HG03442 (cell line): ENCODE measurements at regions not wholly inside any gene's neighbourhood (a gene's known extent, or its start where the extent isn't known, plus 50 kb on each side); places are given as distances from the start of the nearest gene placed in this dataset.

Source experiments
- ATAC-seq: cut with Tn5 transposase; IDR thresholded peaks from one replicate; pipeline ENCODE4 v1.9.1; 2021; ENCODE audit warnings: mild to moderate bottlenecking, moderate library complexity; ENCODE audit not compliant: unreplicated experiment

- no peak for ATAC-seq
These were observed 68.0 kb upstream of the CLINT1 start for GRCh38 chr5:157926977-157927376.

DNA sequence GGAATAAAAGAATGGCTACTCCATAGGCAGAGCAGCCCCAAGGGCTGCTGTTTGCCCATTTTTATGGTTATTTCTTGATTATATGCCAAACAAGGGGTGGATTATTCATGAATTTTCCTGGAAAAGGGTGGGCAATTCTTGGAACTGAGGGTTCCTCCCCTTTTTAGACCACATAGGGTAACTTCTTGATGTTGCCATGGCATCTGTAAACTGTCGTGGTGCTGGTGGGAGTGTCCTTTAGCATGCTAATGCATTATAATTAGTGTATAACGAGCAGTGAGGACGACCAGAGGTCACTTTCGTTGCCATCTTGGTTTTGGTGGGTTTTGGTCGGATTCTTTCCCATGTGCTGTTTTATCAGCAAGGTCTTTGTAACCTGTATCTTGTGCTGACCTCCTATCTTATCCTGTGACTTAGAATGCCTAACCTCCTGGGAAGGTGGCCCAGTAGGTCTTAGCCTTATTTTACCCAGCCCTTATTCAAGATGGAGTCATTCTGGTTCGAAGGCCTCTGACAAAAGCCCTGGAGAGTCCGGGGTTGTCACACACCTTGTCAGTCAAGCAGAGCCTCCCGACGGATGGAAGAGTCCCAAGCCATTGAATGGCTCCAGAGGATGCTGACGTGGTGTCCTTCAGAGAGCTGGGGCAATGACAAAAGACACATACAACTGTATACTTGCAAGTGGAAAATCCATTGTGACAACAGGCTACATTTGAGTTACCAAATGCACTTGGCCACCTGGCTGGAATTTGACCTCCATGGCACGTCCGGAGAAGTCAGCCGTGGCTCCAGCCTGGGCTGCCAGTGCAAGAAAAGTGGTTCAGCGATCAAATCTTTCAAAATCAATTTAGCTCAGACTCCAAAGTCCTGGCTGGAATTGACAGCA is 67.1 kb upstream of the CLINT1 start:
- ATAC-seq = no peak

- ATAC-seq = no peak
These were observed 66.2 kb upstream of the CLINT1 start for GRCh38 chr5:157924931-157925729.

DNA sequence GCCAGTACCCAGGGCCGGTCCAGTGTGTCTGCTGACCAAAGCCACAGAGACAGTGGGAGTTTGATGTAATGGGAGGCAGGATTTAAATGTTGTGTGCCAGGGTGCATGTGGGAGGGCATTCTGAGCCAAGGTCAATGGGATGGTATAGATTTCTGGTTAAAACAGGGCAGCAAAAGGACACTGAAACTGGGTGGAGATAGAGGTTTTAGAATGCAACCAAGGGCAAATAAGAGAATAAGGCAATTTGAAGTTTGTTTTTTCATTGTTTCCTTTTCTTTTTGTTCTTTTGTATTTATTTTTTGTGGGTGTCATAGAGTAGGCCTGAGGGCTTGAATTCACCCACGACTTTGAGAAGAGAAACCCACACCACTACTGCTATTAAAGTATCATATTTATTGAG is 65.5 kb upstream of the CLINT1 start:
- ATAC-seq = no peak

DNA sequence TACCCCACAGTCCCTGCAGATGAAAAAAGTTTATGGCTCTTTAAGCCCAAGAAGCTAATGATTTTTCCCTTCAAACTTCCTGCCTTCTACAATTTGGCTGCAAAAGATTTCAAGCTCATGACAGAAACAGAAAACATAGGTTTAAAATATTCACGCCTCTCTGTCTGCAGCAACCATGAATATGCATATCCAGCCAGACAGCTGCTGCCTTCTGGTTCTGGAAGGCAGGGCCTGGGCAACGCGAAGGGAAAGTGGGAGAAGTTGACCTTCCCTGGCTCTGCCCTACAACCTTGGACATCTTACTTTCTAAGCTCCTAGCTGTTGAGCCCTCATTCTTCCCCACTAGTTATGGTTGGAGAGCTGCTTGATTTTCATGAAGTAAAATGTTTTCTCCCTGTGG is 64.8 kb upstream of the CLINT1 start:
- no peak for ATAC-seq

GRCh38 chr5:157922026-157922425 is 63.1 kb upstream of the CLINT1 start:
- ATAC-seq = no peak

GRCh38 chr5:157920828-157921170 is 61.9 kb upstream of the CLINT1 start:
- ATAC-seq = no peak

DNA sequence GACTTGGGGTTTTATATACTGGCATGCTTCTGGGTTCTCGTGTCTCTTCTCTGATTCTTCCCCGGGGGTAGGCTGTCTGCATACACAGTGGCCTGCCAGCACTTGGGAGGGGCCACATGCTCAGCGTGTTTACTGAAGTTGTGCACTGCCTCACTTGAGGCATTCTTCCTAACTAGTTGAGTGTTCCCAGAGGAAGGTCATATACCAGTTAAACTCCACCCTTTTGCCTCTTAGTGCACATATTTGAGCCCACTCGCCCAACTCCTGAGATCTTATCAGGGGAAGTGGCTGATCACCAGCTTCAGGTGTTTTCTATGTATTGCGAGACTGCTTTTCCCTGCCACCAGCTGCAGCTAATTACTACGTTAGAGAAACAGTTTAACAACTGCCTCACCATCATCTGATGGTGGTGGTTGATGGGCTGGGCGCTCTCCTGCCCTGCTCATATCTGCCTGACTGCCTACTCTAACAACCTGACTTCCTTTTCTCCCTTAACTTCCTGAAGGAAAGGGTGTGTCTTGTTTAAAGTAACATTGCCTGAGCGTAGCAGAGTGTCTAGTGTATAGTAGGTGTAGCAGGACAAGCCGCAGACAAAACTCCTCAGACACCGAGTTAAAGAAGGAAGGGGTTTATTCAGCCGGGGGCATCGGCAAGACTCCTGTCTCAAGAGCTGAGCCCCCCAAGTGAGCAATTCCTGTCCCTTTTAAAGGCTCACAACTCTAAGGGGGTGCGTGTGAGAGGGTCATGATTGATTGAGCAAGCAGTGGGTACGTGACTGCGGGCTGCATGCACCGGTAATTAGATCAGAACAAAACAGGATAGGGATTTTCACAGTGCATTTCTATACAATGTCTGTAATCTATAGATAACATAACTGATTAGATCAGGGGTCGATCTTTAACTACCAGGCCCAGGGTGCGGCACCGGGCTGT is 60.1 kb upstream of the CLINT1 start:
- no peak for ATAC-seq

GRCh38 chr5:157917899-157918809 is 59.2 kb upstream of the CLINT1 start:
- peak; percentile 72 for ATAC-seq

GRCh38 chr5:157917491-157917890 is 58.5 kb upstream of the CLINT1 start:
- no peak for ATAC-seq

- ATAC-seq = no peak
These were observed 56.7 kb upstream of the CLINT1 start for GRCh38 chr5:157915638-157916037.

DNA sequence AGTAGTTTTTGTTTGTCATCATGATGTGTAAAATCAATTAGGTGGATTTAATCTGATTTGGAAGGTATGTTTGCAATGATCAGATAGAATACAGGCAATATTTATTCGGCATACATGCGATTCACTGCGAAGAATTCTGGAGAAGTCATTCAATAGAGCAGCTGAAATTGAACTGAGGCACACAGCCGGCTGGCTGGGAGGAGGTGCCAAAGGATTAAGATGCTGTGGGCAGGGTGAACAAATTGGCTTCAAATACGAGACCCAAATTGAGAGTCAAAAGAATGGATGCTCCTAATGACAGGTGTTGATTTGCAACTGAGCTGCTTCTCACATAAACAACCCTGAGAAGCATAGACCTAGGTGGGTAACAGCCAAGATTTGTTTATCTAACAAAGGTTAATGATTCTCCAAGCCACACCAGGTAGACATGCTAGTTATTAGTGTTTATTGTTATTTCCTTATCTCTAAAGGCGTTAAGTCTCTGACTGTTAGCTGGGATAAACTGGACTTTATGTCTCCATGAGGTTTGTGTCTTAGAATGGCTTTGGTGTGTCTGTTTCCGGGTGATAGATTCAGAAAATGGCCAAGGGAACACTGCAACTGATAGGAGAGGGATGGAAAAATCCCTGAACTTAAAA is 55.3 kb upstream of the CLINT1 start:
- ATAC-seq = no peak

- ATAC-seq = no peak
These were observed 54.6 kb upstream of the CLINT1 start for GRCh38 chr5:157913575-157913974.

DNA sequence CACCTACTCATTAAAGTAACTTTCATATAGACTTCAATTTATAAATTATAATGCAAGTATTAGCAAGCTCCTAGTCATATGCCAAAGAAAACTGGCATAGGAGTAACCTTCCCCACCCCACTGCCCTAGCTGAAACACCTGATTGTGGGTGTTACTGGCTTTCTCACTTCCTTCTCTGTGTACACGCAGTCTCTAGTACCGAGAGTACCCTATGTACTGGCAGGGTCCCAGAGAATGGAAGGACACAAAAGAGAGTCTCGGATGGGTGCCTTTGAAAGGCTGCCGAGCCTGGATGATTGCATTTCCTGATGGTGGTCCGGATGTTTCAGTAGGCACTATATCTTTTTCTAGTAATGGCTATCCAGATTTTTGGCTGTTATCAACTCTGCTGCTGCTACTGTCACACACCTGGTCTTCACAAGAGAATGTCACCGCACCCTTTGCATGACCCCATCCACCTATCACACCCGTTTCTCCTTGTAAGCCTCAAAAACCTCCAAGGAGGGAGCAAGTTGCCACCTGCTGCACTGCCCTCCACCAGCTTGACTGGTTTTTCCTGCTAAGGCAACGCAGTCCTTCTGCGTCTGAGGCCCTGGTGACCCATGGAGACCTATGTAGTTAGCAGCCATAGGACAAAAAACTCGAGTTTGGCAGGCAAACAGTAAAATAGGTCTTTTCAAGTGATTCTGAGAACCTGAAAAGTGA is 53.8 kb upstream of the CLINT1 start:
- ATAC-seq = peak; percentile 89

- no peak for ATAC-seq
These were observed 52.6 kb upstream of the CLINT1 start for GRCh38 chr5:157911568-157911967.
